GM18517 (cell line): ENCODE measurements at regions not wholly inside any gene's neighbourhood (a gene's known extent, or its start where the extent isn't known, plus 50 kb on each side); places are given as distances from the start of the nearest gene placed in this dataset.

ENCODE experiments used
- ATAC-seq: cut with Tn5 transposase; IDR thresholded peaks from one replicate; pipeline ENCODE4 v1.9.1; 2021; ENCODE audit warnings: mild to moderate bottlenecking, moderate library complexity; ENCODE audit not compliant: unreplicated experiment

DNA sequence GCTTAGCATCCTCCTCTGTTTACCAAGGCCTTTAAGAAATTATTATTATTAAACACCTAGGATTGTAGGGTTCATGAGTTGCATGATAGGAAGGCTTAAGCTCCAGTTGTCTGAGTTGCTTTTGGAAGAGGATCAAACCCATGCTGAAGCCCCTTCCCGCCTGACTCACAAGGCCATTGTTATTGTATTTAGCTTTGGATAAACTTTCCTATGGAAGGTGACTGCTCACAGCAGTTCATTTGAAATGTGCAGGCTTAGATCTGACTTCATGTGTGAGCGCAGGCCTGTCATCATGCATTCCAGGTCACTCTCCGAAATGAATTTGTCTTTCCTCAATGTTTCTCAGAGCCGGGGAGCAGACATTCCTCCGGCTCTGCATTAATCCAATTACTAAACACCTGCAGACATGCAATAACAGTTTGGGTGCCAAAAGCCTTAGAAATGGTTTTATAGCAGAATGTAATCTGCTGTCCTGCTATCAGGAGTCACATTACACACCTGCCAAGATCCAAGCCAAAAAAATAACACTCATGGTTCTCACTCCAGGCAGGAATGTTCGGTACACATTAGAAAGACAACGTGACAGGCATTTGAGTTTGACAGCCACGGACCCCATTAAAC, 119.9 kb downstream of the OSR1 start:
- ATAC-seq, result no peak

DNA sequence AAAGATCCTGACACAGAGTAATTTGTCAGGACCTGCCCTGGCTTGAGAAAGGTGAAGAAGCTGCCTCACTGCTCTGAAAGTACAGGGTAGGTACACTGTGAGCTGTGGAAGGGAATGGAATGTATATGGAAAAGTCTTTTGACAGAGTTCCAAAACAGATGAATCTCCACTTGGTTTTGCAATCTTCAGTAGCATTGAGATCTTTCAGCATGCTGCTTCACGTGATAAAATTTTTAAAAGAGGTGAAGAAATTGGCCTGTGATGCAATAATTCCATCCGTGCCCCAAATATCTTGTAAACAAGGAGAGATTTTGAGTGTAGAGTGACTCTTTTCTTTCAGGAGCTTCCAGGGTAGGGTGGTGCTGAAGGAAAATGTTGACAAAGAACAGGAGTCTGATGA, 123.1 kb downstream of the OSR1 start:
- ATAC-seq, result no peak

DNA sequence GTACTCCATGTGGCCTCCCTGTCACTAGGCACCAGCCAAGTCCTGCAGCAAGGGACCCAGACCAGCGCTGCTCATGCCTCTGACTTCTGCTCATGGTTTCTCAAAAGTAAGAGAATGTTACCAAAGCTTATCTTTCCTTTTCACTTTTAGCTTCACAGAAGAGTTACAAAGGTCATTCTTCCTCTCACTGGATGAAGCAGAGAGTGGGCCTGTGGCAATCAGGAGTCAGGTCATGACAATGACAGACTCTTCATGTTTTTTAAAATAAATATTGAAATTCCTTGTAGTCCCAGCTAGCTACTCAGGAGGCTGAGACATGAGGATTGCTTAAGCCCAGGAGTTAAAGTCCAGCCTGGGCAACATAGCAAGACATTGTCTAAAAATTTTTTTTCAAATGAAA, 126.1 kb downstream of the OSR1 start:
- no peak for ATAC-seq

DNA sequence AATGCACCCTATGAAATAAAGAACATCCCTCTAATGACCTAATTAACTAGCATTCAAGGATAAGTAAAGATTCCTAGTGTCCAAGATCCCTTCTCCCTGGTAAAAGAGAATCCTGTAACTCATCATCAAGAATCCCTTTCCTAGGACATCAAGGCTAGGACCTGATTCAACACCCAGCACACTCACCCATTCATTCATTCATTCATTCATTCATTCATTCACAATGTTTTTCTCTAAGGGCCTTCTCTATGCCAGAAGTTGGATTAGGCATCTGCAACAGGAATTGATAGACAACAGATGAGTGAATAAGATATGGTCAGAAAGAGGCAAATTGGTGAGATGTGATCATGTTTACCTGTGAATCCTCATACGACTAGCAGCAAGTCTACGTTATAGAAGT, 126.8 kb downstream of the OSR1 start:
- no peak for ATAC-seq

DNA sequence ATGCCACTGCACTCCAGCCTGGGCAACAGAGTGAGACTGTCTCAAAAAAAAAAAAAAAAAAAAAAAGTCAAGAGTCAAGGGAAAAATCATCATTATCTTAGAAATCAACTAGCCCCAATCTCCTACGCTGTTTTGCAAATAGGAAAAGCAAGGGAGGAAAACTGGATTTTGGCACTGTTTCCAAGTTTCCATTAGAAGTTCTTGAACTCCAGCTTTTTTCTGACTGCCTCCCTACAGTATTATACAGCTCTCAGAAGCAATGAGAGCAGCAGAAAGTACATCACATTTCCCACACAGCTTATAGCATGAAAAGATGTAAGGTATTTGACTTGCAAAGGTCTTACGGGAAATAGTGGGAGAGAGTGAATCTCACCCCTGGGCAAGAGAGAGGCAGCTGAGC, 127.8 kb downstream of the OSR1 start:
- ATAC-seq, result no peak

DNA sequence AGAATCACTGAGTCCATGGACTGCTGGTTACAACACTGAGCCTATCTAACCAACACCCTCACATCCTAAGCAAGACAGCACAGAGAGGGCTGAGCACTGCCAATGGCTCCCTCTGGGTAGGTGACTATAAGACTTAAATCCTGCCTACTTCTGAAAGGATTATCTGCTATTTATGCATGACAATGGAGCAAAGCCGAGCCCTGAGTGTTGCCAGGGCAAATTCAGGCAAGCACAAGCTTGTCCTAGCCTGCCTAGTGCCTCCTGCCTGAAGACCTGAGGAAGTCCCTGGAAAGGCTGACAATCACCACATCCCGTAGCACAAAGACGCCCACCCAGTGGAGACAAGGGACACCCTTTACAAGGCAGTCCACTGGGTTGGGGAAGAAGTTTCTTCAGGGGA, 129.7 kb downstream of the OSR1 start:
- no peak for ATAC-seq

DNA sequence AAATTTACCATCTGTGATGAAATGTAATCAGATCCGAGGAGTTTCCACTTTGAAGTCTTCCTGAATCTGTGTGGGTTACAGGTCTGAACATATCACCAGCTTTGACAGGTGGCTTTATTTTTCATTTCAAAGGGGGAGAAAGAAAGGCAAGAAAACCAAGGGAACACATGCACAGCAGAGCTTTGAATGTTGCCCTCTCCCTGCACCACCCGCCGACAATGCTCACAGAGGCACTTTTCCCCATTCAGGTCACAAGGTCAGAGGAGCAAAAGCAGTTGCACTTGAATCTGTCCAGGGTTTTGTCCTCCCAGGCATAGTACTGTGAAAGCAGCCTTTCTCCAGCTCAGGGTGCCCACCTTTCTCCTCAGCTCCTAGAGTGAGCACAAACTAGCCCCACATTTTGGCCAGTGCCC, 130.2 kb downstream of the OSR1 start:
- ATAC-seq, result no peak

DNA sequence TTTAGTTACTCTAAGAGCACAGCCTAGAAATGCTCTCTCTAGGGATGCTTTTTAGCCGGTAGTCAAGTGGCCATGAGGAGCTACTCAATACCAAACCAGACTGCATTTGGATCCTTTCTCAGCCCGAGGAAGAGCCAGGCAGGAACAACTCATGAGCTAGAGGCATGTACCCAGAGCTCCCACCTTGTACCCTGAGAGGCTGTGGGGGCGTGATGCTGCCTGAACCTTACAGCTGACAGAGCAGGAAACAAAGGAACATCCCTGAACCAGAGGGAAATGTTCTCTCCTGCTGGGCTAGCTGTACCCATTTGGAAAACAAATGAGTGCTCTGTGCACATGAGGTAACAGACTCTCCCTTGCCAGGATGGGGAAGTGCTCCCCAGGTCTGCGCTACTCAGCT, 131.6 kb downstream of the OSR1 start:
- no peak for ATAC-seq

DNA sequence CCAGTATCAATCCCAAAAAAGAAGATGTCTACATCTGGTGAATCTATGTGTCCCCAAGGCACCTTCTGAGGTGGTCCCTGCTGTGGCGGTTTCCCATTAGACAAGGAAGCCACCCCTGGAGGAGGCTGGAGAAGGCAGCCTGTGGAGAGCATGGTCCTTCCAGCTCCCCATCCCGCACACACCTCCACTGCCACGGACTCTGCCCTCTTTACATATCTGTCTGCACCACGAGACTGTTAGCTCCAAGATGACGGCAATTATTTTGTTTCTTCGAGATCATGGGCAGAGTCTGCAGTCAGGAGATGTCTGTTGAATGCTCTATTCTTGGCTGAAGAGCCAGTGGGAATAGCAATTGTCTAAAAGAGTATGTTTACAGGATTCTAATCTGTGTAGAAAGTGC, 132.0 kb downstream of the OSR1 start:
- ATAC-seq, result no peak

DNA sequence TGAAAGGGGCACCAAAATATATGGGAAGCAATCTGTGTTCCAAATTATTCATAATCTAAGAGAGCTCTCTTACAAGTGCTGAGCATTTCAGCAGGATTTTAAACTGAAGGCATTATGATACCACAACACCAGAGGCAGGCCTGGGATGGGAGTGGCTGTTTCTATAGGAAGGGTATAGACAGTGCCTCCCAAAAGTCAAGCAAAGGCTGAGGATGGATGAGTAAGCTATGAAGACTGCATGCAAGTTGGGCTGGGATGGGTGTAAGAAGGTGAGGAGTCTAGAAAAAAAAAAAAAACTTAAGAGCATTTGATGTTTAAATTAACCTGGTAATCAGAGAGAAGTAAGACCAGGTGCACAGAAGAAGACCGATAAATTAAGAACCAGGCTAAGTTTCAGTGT, 132.5 kb downstream of the OSR1 start:
- ATAC-seq, result no peak

DNA sequence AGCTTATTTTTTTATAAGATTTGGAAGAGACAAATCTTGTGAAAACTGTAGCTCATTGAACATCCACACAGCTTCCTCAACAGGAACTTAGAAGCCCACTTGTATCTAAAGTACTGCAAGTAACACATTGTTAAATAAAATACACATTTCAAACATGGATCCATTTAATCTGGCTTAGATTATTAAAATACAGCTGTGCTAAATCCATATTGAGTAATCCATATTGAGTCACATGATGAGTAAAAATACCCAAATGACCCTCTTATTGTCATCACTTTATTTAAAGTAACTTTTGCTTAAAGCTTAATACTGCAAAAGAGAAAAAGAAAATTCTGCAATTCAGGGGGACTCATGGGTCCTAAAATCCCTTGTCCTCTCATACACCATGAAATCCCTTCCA, 133.3 kb downstream of the OSR1 start:
- no peak for ATAC-seq

DNA sequence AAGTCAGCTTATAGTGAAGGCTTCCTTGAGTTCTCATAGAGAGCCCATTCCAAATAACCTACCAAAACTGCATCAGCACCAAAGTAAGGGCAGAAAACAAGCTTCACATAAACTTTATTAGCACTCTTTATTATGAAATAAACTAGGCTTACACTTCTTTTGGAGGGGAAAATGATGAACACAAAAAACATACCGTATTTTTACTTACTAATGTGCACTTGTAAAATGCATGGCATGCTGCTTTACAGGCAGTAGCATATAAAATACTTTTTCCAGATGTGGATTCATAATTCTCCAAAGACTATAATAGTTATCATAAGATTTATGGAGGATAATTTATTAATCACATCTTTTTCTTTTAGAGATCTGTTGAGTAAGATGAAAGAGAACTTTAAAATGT, 133.9 kb downstream of the OSR1 start:
- ATAC-seq, result no peak

DNA sequence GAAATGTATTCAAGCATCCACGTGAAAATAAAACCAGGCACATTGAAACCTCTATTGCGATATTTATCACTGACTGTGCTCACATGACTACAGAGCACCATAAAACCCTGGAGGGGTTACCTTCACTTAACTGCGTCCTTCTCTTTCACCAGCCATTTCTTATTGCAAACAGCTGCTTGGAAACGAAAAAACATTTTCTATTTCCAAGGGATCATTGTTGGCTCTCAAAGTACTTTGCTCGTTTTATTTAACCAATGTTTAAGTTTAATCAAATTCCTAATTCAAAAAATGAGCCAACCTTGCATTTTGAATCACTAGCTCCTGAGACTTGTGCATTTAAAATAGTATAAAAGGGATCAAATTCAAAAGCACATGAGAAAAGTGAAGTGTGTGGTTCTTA, 134.4 kb downstream of the OSR1 start:
- no peak for ATAC-seq

DNA sequence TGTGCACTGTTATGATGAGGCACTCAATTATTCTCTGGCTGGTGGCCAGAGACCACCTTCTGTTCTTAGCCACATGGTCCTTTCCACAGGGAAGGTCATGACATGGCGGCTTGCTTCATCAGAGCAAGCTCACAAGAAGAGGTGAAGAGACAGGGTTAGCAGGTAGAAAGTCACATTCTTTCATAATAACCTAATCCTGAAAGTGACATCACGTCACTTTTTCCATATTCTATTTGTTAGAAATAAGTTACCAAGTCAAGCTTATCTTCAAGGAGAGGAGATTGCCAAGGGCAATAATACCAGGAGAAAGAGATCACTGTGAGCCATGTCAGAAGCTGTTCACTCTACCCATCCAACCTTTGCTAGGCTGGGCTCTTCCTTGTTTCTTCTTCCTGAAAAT, 139.4 kb downstream of the OSR1 start:
- ATAC-seq, result no peak

DNA sequence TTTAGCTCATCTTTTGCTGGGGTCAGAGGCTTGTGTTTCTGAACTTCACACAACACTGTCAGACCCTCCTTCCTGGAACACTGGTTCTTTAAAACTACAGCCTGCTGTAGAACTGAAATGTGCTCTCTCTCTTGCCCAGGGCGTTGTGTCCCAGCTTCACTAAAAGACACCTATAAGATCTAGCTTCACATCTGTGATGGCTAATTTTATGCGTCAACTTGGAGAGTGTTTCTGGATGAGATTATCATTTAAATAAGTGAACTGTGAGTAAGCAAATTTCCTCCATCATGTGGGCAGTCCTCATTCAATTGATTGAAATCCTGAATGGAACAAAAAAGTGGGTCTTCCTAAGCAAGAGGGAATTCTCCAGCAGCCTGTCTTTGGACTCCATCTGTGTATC, 140.3 kb downstream of the OSR1 start:
- no peak for ATAC-seq

DNA sequence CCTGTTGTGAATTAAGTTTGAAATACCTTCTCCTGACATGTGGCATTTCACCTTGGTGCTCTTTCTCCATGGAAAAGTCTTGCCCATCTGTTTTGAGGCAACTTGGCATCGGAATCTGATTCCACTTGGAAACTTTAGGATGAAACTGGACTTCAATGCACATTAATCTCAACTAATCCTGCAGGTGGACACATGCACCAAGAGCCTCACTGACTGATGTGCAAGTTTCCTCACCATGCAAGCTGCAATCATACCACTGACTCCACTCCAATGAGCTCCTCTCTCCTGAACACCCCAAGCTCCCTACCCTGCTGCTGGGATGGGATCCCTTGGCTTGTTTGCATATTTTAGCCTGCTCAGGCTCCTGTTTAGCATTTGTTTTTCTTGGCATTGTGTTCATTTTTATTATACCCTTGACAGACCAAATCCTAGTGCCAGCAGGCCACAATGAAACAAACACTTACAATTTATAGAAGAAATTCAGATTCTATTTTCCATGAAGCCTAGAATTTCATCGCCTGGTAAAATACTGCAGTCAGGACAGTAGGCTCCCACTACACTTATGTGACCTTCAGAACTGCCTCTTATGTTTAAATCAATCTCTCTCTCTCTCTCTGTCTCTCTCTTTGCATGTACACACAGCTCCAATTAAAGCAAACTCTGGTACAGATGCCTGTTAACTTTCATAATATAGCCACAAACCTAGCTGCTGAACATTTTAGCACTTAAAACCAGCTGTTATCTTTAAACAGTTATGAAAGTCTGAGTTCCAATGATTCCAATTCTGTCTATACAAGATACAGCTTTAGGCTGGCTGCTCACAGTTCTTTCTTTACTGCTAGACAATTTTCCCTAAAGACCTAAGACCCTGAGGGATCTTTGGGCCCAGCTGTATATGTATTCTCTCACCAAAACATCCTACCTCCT, 141.5 kb downstream of the OSR1 start:
- ATAC-seq, result no peak

DNA sequence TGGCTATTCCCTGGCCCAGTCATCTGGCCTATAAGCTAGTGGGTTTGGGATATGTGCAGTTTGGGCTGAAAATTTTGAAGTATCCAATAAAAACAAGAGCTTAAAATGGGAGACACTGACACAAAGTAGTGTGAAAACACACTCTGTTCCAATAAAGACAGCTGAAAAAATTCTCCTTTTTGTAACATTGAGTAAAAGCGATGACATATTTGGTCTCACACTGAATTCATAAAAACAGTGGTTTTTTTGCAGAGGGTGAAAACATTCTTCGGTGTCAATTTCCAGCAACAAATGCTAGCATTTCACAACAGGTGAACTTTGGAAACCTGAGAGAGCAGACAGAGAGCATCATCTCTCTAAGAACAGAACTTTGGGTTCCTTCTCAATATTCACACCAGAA, 142.2 kb downstream of the OSR1 start:
- ATAC-seq, result no peak

DNA sequence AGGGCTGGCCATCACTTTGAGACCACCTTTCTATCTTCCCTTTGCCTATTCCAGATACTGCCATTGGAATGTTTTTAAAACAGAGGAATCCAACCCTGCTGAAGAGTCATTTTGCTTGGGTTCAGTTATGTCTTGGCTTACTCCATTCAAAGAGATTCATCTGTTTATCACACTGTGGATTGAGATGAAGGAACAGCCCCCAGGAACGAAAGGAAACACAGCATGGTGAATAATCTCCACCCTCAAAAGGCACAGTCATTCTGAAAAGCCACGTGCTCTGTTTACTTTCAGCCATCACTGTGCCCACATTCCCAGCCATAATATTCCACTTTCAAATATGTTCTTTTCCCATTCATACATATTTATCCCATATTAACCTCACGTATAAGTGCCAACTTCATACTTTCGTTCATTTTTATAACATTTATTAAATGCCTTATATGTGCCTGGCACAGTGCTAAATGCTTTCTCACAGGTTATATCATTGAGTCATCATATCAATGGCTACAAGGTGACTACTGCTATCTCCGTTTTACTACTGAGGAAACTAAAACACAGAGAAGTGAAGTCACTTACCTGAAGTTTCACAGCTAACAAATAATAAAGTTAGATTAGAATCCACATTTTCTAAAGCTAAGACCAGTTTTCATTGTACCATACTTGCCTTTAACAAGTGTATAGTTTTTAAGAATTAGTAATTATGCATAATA, 143.6 kb downstream of the OSR1 start:
- no peak for ATAC-seq

DNA sequence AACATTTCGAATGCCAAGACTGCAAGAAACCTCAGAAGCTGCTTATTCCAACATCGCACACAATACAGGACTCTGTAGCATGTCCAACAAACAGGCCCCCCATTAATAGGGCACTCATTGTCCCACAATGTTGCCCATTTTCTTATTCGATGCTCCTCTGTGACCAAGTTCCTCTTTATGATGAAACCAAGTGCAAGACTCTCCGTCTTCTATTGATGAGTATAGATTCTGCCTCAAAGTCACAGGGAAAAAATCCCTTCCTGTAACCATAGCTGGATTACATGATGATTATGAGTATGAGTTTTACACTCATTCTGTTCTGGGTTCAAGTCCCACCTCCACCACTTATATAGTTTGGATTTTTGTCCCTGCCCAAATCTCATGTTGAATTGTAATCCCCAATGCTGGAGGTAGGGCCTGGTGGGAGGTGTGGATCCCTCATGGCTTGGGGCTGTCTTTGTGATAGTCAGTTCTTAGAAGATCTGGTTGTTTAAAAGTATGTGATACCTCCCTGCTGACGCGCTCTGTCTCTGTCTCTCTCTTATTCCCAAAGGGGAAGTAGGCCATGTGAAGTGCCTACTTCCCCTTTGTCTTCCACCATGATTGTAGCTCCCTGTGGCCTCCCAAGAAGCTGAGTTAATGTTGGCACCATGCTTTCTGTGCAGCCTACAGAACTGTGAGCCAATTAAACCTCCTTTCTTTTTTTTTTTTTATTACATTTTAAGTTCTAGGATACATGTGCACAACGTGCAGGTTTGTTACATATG, 148.7 kb downstream of the OSR1 start:
- ATAC-seq, result no peak

DNA sequence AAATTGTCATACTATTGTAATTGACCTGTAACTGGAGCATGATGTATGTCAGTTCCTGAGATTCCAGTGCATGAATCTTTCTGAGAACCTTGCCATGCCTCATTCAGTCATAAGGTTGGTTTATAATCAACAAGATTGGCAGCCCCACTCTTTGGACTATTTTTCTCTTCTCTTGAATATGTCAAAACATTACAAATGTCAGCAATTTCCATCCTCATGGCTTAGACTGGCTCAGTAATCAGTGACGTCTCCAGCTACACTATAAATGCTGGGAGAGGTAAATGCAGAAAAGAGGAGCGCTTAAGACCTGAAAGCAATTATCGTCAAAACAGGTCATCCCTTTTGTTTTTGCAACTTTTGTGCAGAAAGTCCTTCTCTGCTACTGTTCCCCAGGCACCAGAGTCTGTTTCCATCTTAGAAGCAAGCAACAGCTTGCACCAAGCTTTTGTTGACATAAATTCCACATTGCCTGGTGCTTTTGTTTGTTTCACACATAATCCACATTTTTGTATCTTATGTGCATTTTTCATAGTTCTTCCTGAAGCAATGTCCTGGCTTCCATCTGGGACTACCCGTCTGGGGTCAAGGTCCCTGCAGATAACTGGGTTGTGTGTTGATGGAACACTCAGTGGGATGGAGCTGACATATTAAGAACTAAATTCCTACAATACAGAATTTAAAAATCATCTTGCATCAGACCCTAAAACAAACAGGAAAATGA, 149.8 kb downstream of the OSR1 start:
- ATAC-seq, result no peak

DNA sequence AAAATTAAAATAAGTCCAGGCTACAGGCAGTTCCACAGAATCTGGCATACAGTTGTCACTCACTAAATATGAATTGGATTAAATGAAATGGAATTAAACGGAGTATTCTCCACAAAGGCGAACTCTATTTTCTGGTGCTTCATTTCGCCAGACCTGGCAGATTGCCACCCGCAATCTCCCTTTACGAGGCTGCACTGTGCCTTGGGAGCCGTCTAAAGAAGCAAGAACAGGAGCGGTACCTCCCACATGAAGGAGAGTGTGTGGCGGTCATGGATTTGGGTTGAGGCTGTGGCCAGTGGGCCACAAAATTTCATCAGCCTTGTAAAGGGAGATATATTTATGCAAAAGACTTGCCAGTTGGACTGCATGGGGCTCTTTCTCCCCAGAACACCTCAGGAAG, 151.0 kb downstream of the OSR1 start:
- no peak for ATAC-seq
